ENCODE measurements at regions not wholly inside any gene's neighbourhood (a gene's known extent, or its start where the extent isn't known, plus 50 kb on each side); places are given as distances from the start of the nearest gene placed in this dataset.
"Not testable (repeated sequence)": the region's sequence is repeated elsewhere in the genome, so short reads cannot be mapped to it uniquely, and the experiment has no call there.

- DNase-seq (ENCODE audit: low read depth): no peak
Observed at GRCh38 chr12:91680864-91681263, 464.8 kb downstream of the BTG1 start.

DNA sequence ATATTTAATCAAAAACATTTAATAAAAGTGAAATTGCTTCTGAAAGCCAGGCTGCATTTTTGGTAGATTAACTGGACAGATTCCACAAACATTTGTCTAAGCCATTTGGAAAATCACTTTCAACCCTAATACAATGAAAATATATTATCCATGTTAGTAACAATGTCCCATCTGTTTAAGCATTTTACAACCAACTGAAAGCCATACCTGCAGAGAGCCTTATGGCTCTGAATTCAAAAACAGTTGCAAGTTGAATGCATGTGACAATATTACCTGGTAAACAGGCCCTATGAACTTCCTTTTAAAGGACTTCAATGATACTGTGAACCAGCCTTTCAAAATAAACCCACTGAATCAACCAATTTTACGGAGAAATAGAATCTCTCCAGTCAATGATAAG lies 468.1 kb downstream of the BTG1 start:
- no peak for DNase-seq (ENCODE audit: low read depth)

DNA sequence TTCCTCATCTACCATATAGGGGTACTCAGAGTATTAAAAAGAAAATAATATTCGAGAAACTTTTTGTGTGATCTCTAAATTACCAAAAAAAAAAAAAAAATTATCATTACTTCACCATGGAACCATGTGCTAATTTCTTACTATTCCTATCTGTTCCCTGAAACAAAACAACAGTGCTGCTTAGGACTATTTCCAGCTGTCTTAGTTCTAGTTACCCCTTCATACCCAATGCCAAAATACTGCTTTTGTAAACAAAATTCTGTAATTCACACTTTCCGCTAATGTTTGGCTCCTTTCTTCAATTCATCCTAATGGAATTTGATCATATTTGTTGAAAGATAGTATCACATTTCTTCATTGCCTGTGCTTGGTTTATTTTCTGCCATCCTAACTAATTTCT lies 470.2 kb downstream of the BTG1 start:
- DNase-seq (ENCODE audit: low read depth): no peak

DNA sequence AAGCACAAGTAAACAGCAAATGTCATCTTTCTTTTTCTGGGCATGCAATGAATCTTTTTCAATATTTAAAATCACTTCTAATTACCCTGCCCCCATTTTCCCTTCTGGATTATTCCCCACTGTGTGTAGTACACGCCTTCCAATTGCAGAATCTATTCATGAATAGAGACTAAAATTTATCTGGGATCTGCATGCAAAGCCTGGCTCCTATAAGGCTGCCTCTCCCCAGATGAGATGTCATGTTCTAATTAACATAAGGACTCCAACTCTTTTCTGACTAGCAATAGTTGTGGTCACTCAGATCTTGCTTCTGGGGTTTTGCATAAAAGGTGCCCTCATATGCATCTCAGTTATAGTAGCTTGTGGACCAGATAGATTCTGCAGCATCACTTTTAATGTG lies 473.5 kb downstream of the BTG1 start:
- no peak for DNase-seq (ENCODE audit: low read depth)

DNA sequence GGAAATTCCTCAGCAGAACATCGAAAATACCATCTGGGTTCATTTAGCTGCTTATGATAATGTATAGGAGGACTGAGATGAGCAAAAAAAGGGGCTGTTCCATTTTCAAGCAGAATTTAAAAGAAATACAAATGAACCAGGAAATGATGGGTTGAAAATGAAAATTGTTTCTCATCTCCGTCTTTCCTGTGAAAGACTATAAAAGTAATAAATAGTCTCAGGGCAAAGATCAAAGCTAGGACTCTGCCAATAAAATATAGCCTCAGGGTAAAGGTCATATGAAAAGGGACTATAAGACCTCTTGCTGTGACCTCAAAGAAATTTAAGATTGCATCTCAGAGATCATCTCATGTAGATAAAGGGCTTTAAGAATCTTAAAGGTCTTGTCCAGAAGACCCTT lies 478.0 kb downstream of the BTG1 start:
- DNase-seq (ENCODE audit: low read depth): no peak

- no peak for DNase-seq (ENCODE audit: low read depth)
Observed at GRCh38 chr12:91663744-91664143, 481.1 kb upstream of the DCN start.

- no peak for DNase-seq (ENCODE audit: low read depth)
Observed at GRCh38 chr12:91663310-91663709, 480.7 kb upstream of the DCN start.

GRCh38 chr12:91662021-91662420 lies 479.4 kb upstream of the DCN start:
- DNase-seq (ENCODE audit: low read depth): no peak

DNA sequence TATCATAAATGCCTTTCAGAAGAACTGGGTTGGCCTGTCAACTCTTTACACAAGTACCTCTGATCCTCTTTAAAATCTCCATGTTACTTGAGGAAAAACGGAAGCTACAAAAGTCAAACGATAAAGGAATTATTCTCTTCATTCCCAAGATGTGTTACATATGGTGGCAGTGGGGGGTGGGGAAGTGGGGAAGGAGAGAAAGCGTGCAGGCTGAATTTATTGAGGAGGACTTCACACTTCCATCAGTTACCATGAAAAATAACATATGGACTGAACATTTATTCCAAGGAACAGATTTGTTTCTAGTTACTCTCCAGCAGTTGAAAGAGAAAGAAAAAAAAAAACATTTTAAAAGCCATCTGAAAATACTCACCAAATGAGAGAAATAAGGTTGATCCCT lies 474.4 kb upstream of the DCN start:
- DNase-seq (ENCODE audit: low read depth): no peak

DNA sequence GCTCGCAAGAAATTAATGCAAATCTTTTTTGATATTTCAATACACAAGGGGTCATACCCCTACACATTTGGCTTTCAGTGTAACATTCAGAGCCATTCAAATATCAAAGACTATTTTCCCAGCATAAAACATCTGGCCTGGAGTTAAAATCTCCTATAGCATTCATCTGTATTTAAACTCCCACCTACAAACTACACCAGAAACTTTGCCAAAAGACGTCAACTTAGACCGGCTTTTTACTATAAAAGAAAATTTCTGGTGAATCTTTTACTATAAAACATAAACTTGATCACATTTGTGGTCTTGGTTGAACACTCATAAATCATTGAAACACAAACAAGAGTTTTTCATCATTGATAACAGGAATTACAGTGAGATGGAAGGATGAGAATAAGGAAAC lies 473.3 kb upstream of the DCN start:
- no peak for DNase-seq (ENCODE audit: low read depth)

DNA sequence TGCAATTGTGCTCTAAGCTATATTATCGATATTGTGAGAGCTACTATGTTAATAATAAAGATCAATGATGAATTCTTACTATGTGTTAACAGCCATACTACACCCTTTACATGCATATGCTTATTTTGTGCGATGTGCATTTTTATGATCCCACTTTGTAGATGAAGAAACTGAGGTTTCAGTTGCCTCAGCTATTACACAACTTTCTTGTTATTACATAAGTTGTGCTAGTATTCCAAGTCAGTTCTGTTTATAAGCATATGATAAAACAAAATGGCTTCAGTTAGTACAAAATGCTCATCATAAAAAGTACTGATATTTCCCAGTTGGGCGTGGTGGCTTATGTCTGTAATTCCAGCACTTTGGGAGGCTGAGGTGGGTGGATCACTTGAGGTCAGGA lies 471.5 kb upstream of the DCN start:
- DNase-seq (ENCODE audit: low read depth): no peak

DNA sequence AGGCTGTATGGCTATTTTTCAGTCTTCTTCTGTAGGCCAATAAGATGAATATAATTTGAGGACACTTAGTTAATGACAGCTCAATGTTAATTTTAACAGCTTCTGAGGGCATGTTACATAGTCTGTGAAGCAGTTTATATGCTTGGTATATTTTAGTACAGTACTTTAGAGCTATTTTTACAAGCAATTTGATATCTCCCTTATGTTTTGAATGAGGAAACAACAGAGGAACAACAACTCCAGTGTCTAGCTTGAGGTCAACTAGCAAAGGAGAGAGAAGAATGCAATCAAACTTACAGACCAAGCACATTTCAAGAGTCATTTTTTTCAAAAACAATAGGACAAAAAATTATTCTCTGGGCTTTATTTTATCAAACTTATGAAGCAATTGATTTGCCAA lies 469.1 kb upstream of the DCN start:
- no peak for DNase-seq (ENCODE audit: low read depth)

DNA sequence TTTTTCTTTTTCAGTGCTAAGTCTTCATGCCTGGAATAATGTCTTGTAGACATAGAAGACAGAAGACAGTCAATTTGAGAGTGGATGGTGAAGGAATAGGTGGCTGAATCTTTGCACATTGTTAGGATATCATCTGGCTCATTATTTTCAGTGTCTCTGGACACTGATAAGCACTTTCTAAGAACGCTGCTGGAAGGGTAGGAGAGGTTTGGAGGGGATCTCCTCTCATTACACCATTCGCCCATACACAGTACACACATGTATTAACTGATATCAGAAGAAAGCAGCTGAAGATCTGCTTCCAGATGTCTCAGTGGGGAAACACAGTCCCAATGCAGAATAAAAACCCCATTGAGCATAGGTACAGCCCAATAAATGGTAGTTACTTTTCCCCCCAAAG lies 461.1 kb upstream of the DCN start:
- DNase-seq (ENCODE audit: low read depth): no peak

DNA sequence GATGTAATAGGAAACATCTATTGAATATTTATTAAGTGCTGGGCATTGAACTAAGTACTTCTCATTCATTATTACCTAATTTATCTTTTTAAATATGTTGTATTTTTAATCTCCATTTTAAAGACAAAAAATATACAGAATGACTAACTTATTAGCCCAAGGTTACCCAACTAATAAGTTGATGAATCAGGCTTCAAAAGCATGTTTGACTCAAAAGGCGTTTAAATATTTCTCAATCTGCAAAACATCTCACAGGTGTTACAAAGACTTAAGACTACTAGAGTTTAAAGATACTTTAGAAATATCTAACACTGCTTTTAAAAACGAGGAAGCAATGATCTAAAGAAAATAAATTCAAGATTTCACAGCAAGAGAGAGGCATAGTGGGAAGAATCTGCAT lies 457.4 kb upstream of the DCN start:
- DNase-seq (ENCODE audit: low read depth): no peak

GRCh38 chr12:91639327-91639726 lies 456.7 kb upstream of the DCN start:
- DNase-seq (ENCODE audit: low read depth): no peak

DNA sequence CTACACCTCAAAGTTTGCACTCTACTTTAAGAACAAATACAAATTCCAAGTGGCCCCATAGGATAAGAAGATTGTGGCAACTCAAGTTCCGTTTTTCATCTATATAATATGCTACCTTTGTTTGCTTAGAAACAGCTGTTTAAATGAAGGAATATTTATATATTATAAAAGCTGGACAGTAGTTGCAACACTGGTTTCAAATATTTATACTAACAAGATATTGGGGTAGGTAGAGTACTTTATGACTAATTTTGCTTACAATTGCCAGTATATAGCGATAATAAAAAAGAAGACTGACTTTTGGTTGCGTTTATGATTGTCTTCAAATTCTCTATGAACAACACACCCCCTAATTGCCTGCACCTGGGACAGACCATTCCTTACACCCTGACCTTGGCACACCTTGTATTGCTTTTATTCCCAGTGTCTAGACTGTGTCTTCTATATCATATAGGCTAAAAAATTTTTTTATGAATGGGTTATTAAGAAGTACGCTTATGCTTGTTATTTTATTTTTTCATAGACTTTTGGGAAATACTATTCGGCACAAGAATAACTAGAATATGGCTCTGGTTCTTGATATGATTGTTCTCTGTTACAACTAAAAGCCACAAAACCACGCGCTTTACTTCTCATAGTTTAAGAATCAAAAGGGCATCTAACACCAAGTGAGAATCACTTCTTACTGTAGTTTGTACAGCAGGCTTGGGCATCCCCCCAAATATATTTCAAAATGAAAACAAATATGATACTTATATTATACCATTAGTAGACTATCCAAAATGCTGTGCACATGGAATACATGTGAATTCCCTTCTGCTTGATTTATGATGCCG lies 455.4 kb upstream of the DCN start:
- no peak for DNase-seq (ENCODE audit: low read depth)

DNA sequence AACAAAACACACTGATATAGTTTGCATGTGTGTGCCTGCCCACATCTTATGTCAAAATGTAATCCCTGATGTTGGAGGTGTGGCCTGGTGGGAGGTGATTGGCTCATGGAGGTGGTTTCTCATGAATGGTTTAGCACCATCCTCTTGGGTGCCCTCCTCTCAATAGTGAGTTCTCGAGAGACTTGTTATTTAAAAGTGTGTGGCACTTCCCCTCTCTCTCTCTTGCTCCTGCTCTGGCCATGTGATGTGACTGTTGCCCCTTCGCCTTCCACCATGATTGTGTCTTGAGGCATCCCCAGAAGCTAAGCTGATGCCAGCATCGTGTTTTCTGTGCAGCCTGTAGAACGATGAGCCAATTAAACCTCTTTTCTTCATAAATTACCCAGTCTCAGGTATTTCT lies 454.1 kb upstream of the DCN start:
- peak; percentile 18 for DNase-seq (ENCODE audit: low read depth)

DNA sequence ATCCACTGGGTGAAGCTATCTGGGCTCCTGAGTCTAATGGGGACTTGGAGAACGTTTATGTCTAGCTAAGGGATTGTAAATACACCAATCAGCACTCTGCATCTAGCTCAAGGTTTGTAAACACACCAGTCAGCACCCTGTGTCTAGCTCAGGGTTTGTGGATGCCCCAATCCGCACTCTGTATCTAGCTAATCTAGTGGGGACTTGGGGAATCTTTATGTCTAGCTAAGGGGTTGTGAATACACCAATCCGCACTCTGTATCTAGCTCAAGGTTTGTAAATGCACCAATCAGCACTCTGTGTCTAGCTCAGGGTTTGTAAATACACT lies 451.7 kb upstream of the DCN start:
- DNase-seq (ENCODE audit: low read depth): not testable (repeated sequence)

- peak; percentile 48 for DNase-seq (ENCODE audit: low read depth)
Observed at GRCh38 chr12:91633734-91634357, 451.2 kb upstream of the DCN start.

- no peak for DNase-seq (ENCODE audit: low read depth)
Observed at GRCh38 chr12:91633206-91633605, 450.6 kb upstream of the DCN start.

DNA sequence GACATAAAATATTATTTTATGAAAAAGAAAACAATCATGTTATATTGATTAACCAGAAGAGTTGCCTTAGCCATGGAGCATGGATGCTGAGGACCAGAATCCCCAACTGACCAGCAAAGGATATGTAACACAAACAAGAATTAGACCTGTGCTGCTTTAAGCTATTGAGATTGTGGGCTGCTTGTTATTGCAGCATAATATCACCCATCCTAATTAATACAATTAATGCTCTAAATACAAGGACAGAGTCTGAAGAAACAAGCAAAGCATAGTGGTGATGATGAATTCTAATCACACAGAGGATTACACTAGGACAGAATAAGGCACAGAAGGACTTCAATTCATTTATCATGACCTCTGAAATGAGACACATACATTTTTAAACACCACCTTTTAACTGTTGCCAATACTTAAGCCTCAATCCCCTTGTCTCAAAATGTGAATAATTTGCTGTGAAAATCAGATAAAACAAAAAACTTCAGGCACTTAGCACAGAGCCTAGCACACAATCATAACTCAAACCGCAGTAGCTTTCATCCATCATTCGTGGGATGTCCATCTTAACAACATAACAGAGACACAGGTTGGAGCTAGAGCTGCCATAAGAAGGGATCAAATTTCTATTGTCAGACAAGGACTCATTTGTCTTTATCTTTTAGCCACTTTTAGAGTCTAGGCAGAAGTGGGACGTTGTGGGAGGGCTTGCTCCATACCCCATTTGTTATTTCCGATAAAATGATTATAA lies 449.6 kb upstream of the DCN start:
- no peak for DNase-seq (ENCODE audit: low read depth)

- DNase-seq (ENCODE audit: low read depth): no peak
Observed at GRCh38 chr12:91630596-91631293, 448.1 kb upstream of the DCN start.

DNA sequence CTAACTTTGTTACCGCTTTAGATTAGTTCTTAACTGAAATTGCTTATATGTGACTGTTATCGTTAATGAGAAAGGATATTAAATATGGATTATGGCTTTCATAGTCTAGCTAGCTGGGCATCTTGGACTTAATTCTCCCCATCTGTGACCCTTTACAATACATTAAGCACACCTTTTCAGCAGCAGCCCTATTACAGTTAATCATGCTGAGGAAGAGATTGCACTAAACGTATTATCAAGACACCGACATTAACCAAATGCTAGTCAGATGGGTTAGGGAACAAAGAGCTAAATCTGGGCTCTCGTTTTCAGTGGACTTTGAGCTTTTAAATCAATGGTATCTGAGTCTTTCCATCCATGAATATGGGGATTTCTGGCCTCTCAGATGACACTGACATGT lies 447.5 kb upstream of the DCN start:
- no peak for DNase-seq (ENCODE audit: low read depth)

All from Daoy (cell line).